ENCODE measurements at regions not wholly inside any gene's neighbourhood (a gene's known extent, or its start where the extent isn't known, plus 50 kb on each side); places are given as distances from the start of the nearest gene placed in this dataset.

DNA sequence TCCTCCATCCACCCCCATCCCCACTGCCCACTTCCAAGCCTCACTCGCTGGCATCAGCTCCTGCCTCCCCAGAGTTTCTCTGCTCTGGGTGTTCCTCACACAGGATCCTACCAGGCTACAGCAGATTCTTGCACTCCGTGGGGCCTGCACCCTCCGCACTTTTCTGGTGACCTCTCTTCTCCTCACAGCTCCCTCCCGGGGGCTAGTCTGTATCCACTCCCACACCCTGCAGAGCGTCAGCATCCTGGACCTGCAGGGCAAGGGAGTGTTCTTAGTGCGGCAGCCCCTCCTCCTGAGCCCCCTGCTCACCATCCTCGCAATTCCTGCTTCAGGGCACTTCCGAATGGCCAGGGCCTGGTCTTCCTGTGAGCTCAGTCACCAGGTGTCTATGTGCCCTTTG lies 224.2 kb downstream of the DLL1 start:
- no peaks in the 10 kb centered on the region for H4K20me1 ChIP-seq (ENCODE audit: control insufficient read depth, insufficient read depth, low read depth, low read length)
- H3K4me1 ChIP-seq (ENCODE audit: control insufficient read depth, low read length) = peaks cover 3% of the 10 kb centered on the region; the same call in 1 of the 2 replicates
- H3K9me3 ChIP-seq (ENCODE audit: control insufficient read depth, insufficient read depth, low read length) = peaks cover 6% of the 10 kb centered on the region; the same call in 1 of the 2 replicates
- H3K36me3 ChIP-seq (ENCODE audit: control insufficient read depth, low read length) = no peaks in the 10 kb centered on the region
- no peak overlapping the region for H3K27ac ChIP-seq (ENCODE audit: low read depth, low read length)
- no peaks in the 10 kb centered on the region for H3K9me2 ChIP-seq (replicated peaks; ENCODE audit: control insufficient read depth, low read length)
- no peaks in the 10 kb centered on the region for H3F3A ChIP-seq (ENCODE audit: control insufficient read depth, insufficient read depth)
- H3K79me2 ChIP-seq (ENCODE audit: control insufficient read depth, low read length) = no peaks in the 10 kb centered on the region
- H3K4me3 ChIP-seq (ENCODE audit: low read length) = no peak overlapping the region
- no peaks in the 10 kb centered on the region for H3K27me3 ChIP-seq (ENCODE audit: control insufficient read depth, low read length)
- TF ChIP-seq, protein P1, sequence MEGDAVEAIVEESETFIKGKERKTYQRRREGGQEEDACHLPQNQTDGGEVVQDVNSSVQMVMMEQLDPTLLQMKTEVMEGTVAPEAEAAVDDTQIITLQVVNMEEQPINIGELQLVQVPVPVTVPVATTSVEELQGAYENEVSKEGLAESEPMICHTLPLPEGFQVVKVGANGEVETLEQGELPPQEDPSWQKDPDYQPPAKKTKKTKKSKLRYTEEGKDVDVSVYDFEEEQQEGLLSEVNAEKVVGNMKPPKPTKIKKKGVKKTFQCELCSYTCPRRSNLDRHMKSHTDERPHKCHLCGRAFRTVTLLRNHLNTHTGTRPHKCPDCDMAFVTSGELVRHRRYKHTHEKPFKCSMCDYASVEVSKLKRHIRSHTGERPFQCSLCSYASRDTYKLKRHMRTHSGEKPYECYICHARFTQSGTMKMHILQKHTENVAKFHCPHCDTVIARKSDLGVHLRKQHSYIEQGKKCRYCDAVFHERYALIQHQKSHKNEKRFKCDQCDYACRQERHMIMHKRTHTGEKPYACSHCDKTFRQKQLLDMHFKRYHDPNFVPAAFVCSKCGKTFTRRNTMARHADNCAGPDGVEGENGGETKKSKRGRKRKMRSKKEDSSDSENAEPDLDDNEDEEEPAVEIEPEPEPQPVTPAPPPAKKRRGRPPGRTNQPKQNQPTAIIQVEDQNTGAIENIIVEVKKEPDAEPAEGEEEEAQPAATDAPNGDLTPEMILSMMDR (IDR thresholded peaks at IDR 0.05; ENCODE audit: low read depth, low read length, poor library complexity, severe bottlenecking) = no peak
- TF ChIP-seq EZH2phosphoT487 (IDR thresholded peaks at IDR 0.05; ENCODE audit: borderline replicate concordance, low read length) = no peak
- no peak overlapping the region for H3K4me2 ChIP-seq (ENCODE audit: low read length)

DNA sequence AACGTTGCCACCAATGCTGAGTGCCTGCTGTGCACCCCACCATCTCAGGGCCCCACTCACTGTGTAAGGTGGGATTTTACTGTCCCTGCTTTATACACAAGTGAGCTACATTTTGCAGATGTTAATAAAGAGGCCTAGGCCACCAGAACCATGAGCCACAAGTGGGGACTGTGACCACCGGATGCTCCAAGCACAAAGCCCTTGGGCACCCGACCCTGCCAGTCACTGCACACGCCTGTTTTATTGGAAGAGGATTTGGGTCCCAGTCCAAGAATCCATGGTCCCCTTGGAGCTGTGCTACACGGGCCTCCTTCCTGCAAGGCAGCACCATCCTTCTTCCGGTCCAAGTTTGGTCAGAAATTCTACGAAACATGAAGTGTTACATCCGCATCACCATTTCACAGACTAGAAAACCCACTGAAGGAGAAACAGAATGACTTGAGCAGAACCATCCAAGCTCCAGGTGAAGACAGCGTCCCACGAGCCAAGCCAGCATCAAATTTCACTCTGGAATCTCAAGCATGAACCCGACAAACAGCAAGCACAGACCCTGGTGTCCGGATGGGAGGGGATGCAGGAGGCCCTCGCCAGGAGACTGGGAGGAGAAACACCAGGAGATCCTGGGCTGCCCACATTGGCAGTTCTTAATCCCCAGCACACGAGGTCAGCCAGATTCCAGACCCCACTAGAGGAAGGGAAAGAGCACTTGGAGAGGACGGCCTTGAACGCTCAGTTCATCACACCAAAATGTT lies 226.9 kb downstream of the DLL1 start:
- Histone ChIP-seq H3K27ac (ENCODE audit: low read depth, low read length) (no peak overlapping the region), H3K9me2 (replicated peaks; ENCODE audit: control insufficient read depth, low read length) (no peaks in the 10 kb centered on the region), H3K36me3 (ENCODE audit: control insufficient read depth, low read length) (no peaks in the 10 kb centered on the region), H3K4me1 (ENCODE audit: control insufficient read depth, low read length) (no peaks in the 10 kb centered on the region), H3K27me3 (ENCODE audit: control insufficient read depth, low read length) (no peaks in the 10 kb centered on the region), H3F3A (ENCODE audit: control insufficient read depth, insufficient read depth) (no peaks in the 10 kb centered on the region), H3K79me2 (ENCODE audit: control insufficient read depth, low read length) (no peaks in the 10 kb centered on the region), H3K4me3 (ENCODE audit: low read length) (no peak overlapping the region), H3K9me3 (ENCODE audit: control insufficient read depth, insufficient read depth, low read length) (no peaks in the 10 kb centered on the region; the same call in 1 of the 2 replicates), H3K4me2 (ENCODE audit: low read length) (no peak overlapping the region), H4K20me1 (ENCODE audit: control insufficient read depth, insufficient read depth, low read depth, low read length) (no peaks in the 10 kb centered on the region)
- TF ChIP-seq, protein P1 (IDR thresholded peaks at IDR 0.05; ENCODE audit: low read depth, low read length, poor library complexity, severe bottlenecking) = no peak
- TF ChIP-seq EZH2phosphoT487 (IDR thresholded peaks at IDR 0.05; ENCODE audit: borderline replicate concordance, low read length) = no peak

DNA sequence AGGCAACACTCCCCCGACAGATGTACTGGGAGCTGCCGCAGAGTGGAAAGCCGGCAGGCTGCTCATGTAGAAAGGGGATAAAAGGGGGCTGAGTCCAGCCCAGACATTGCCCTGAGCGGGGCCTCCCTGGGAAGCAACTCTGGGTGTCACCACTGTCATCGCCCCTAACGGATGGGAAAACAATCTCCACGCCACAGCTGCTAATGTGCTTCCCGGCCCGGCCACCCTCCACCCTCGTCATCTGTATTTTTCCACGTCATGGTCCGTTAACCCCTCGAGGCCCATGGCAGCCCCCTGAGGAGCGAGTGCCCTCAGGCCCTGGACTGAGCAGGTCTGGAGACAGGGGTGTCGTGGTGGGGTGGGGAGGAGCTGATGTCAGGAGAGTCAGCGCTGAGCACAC lies 227.4 kb downstream of the DLL1 start:
- Histone ChIP-seq H3K4me1 (ENCODE audit: control insufficient read depth, low read length) (no peaks in the 10 kb centered on the region), H3K27ac (ENCODE audit: low read depth, low read length) (no peak overlapping the region), H3K27me3 (ENCODE audit: control insufficient read depth, low read length) (no peaks in the 10 kb centered on the region), H4K20me1 (ENCODE audit: control insufficient read depth, insufficient read depth, low read depth, low read length) (no peaks in the 10 kb centered on the region), H3K9me2 (replicated peaks; ENCODE audit: control insufficient read depth, low read length) (no peaks in the 10 kb centered on the region), H3K4me3 (ENCODE audit: low read length) (no peak overlapping the region), H3K9me3 (ENCODE audit: control insufficient read depth, insufficient read depth, low read length) (no peaks in the 10 kb centered on the region; the same call in 1 of the 2 replicates), H3K4me2 (ENCODE audit: low read length) (no peak overlapping the region), H3K36me3 (ENCODE audit: control insufficient read depth, low read length) (no peaks in the 10 kb centered on the region), H3K79me2 (ENCODE audit: control insufficient read depth, low read length) (no peaks in the 10 kb centered on the region), H3F3A (ENCODE audit: control insufficient read depth, insufficient read depth) (no peaks in the 10 kb centered on the region)
- no peak for TF ChIP-seq EZH2phosphoT487 (IDR thresholded peaks at IDR 0.05; ENCODE audit: borderline replicate concordance, low read length)
- TF ChIP-seq, protein P1 (IDR thresholded peaks at IDR 0.05; ENCODE audit: low read depth, low read length, poor library complexity, severe bottlenecking) = no peak
